MCF 10A (cell line): ENCODE measurements at regions not wholly inside any gene's neighbourhood (a gene's known extent, or its start where the extent isn't known, plus 50 kb on each side); places are given as distances from the start of the nearest gene placed in this dataset.

Experiments used
- BruUV-seq: library from RNA; stranded (reverse); fragments of 400-500 nt; replicated peaks from 2 replicates; lab custom pipeline; 2021; lab: Mats Ljungman, UMichigan
- CTCF ChIA-PET: fragments of 300-600 bp; sonication (Branson Sonifier 250); formaldehyde crosslinking; extraction: SDS; loops from one replicate; lab custom pipeline; 2021; ENCODE audit warnings: antibody characterized with exemption, inconsistent platforms; lab: Yijun Ruan, JAX
- POLR2A ChIA-PET: fragments of 300-600, 350-650 bp; sonication (Branson Sonifier 250); formaldehyde crosslinking; extraction: SDS; loops from one replicate; lab custom pipeline; 2020; ENCODE audit warnings: antibody characterized with exemption, inconsistent platforms; lab: Yijun Ruan, JAX
- DNase-seq: peaks from one replicate; pipeline ENCODE4 v3.0.0-alpha.2; 2018; ENCODE audit not compliant: unreplicated experiment
- H3K27ac Mint-ChIP-seq: one replicate; pipeline ENCODE4 v1.8.0; 2022; ENCODE audit warnings: mild to moderate bottlenecking, low read depth, mixed read lengths; ENCODE audit not compliant: unreplicated experiment
- H3K27me3 Mint-ChIP-seq: one replicate; pipeline ENCODE4 v1.8.0; 2022; ENCODE audit warnings: mixed read lengths; ENCODE audit not compliant: insufficient read depth, unreplicated experiment
- H3K36me3 Mint-ChIP-seq: one replicate; pipeline ENCODE4 v1.8.0; 2022; ENCODE audit warnings: mild to moderate bottlenecking, moderate library complexity, mixed read lengths; ENCODE audit not compliant: insufficient read depth, unreplicated experiment
- H3K4me1 Mint-ChIP-seq: one replicate; pipeline ENCODE4 v1.8.0; 2022; ENCODE audit warnings: mixed read lengths; ENCODE audit not compliant: insufficient read depth, unreplicated experiment
- H3K4me3 Mint-ChIP-seq: one replicate; pipeline ENCODE4 v1.8.0; 2022; ENCODE audit warnings: mild to moderate bottlenecking, moderate library complexity, mixed read lengths; ENCODE audit not compliant: unreplicated experiment
- H3K9me3 Mint-ChIP-seq: one replicate; pipeline ENCODE4 v1.8.0; 2022; ENCODE audit warnings: mixed read lengths; ENCODE audit not compliant: unreplicated experiment
- CTCF ChIP-seq: fragments of 200-600 bp; IDR thresholded peaks from one replicate; pipeline ENCODE4 v1.8.0; 2022; ENCODE audit warnings: antibody characterized with exemption, mild to moderate bottlenecking; ENCODE audit not compliant: unreplicated experiment
- intact Hi-C: fragments of 100-400 bp; cut with micrococcal nuclease; formaldehyde crosslinking; loops from 2 replicates; pipeline ENCODE4 v1.14.1; 2022

DNA sequence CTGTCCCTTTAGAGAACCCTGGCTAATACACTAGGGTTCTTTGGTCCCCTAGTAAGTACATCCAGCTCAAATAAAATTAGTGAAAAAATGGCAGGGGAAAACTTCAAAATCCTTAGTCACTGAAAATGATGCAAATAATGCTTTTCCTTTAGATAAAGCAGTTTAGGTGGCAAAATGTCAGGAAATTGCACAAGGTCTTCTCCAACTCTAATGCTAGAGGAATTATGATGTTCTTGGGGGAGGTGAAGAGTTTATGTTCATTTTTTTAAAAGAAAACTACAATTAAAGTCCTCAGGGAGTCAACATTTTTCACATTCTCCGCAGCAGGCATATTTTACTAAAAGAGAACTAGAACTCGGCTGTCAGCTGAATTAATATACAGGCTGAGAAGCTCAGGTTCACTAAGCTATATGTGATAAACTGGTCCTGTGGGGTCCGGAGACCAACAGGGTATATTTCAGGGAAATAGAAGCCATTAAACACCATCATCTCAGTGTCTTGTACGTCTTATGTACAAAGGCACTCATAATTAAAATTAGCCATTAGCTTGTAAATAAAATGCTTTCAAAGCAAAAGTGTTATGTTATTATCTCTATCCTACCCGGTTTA lies 1164.7 kb upstream of the AUTS2 start:
- intact Hi-C loops, result no loop called here
- ChIA-PET CTCF (interaction anchor here (0.6 kb wide), 1 partner anchor 369 kb away, joined by 3 read pairs; no protein-coding TSS in a partner anchor), POLR2A (no interaction called here)
- BruUV-seq, result no TSS peak
- Mint-ChIP-seq H3K36me3 (no peaks in the 10 kb centered on the region), H3K4me3 (no peak overlapping the region), H3K9me3 (peaks cover 38% of the 10 kb centered on the region), H3K4me1 (no peaks in the 10 kb centered on the region), H3K27ac (no peak overlapping the region), H3K27me3 (no peaks in the 10 kb centered on the region)
- DNase-seq, result no peak
- no peak for TF ChIP-seq CTCF

DNA sequence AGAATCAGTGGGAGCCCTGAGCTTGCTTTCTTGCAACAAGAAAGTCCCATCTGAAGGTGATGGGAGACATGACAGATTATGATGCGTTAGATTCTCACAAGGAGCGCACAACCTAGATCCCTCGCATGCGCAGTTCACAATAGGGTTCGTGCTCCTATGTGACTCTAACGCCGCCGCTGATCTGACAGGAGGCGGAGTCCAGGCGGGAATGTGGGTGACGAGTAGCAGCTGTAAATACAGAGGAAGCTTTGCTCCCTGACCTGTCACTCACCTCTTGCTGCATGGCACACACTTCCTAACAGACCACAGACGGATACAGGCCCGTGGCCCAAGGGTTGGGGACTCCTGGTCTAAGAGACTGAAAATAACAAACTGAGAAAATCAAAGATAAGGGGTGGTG lies 1163.4 kb upstream of the AUTS2 start:
- intact Hi-C loops, result no loop called here
- H3K9me3 Mint-ChIP-seq, result peaks cover 45% of the 10 kb centered on the region
- no peaks in the 10 kb centered on the region for H3K27me3 Mint-ChIP-seq
- H3K27ac Mint-ChIP-seq, result no peak overlapping the region
- DNase-seq, result no peak
- H3K4me1 Mint-ChIP-seq, result no peaks in the 10 kb centered on the region
- no TSS peak for BruUV-seq
- TF ChIP-seq CTCF, result no peak
- ChIA-PET CTCF (interaction anchor here (0.7 kb wide), 1 partner anchor 42 kb away, joined by 3 read pairs; no protein-coding TSS in a partner anchor), POLR2A (no interaction called here)
- H3K36me3 Mint-ChIP-seq, result no peaks in the 10 kb centered on the region
- H3K4me3 Mint-ChIP-seq, result no peak overlapping the region

DNA sequence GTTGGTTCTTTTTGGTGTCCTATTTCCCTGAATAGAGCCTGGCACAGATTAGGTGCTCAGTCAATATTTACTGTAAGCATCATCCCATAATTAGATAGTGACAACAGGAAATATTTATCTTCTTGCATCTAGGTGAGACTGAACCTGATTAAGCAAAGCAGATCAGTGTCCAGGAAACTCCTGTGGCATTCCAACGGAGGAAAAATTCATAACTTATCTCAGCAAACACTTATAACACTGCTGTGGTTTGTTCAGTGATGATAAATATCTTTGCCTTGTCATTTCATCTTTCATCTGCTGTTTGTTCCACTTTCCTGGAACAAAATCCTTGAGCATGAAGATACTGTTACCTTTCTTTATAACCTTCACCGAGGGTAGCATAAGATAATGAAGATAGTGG lies 1160.3 kb upstream of the AUTS2 start:
- H3K27ac Mint-ChIP-seq, result no peak overlapping the region
- H3K27me3 Mint-ChIP-seq, result no peaks in the 10 kb centered on the region
- BruUV-seq, result no TSS peak
- ChIA-PET POLR2A (no interaction called here), CTCF (no interaction called here)
- no peaks in the 10 kb centered on the region for H3K4me1 Mint-ChIP-seq
- no peaks in the 10 kb centered on the region for H3K36me3 Mint-ChIP-seq
- intact Hi-C loops, result no loop called here
- peaks cover 33% of the 10 kb centered on the region for H3K9me3 Mint-ChIP-seq
- no peak for TF ChIP-seq CTCF
- no peak for DNase-seq
- no peak overlapping the region for H3K4me3 Mint-ChIP-seq

- Mint-ChIP-seq H3K36me3 (no peaks in the 10 kb centered on the region), H3K27ac (no peak overlapping the region), H3K9me3 (peaks cover 28% of the 10 kb centered on the region), H3K4me1 (no peaks in the 10 kb centered on the region), H3K4me3 (no peak overlapping the region), H3K27me3 (no peaks in the 10 kb centered on the region)
- no peak for DNase-seq
- no TSS peak for BruUV-seq
- POLR2A ChIA-PET, result no interaction called here
- no peak for TF ChIP-seq CTCF
- intact Hi-C loops, result no loop called here
- CTCF ChIA-PET, result no interaction called here
These were observed 1159.5 kb upstream of the AUTS2 start for GRCh38 chr7:68438811-68439210.
